ENCODE measurements at regions not wholly inside any gene's neighbourhood (a gene's known extent, or its start where the extent isn't known, plus 50 kb on each side); places are given as distances from the start of the nearest gene placed in this dataset.

GRCh38 chr4:129583868-129584267 is 487.9 kb downstream of the C4orf33 start:
- ATAC-seq (ENCODE audit: low FRiP score) = no peak
- TF ChIP-seq CTCF (IDR thresholded peaks at IDR 0.05) = no peak
- no peak for DNase-seq (ENCODE audit: low spot score)

- ATAC-seq (ENCODE audit: low FRiP score) (no peak), DNase-seq (ENCODE audit: low spot score) (no peak)
- no peak for TF ChIP-seq CTCF (IDR thresholded peaks at IDR 0.05)
Measured at GRCh38 chr4:129598582-129598981, 502.6 kb downstream of the C4orf33 start.

- no peak for DNase-seq (ENCODE audit: low spot score)
- no peak for ATAC-seq (ENCODE audit: low FRiP score)
- TF ChIP-seq CTCF (IDR thresholded peaks at IDR 0.05) = no peak
Measured at GRCh38 chr4:129600898-129601297, 504.9 kb downstream of the C4orf33 start.

GRCh38 chr4:129602447-129602846 is 506.5 kb downstream of the C4orf33 start:
- no peak for DNase-seq (ENCODE audit: low spot score)
- no peak for ATAC-seq (ENCODE audit: low FRiP score)
- no peak for TF ChIP-seq CTCF (IDR thresholded peaks at IDR 0.05)

GRCh38 chr4:129603241-129603931 is 507.4 kb downstream of the C4orf33 start:
- TF ChIP-seq CTCF (IDR thresholded peaks at IDR 0.05) = no peak
- ATAC-seq (ENCODE audit: low FRiP score) (no peak), DNase-seq (ENCODE audit: low spot score) (no peak)

- ATAC-seq (ENCODE audit: low FRiP score) = no peak
- TF ChIP-seq CTCF (IDR thresholded peaks at IDR 0.05) = no peak
- DNase-seq (ENCODE audit: low spot score) = no peak
Measured at GRCh38 chr4:129604632-129605255, 508.8 kb downstream of the C4orf33 start.

- DNase-seq (ENCODE audit: low spot score) = no peak
- TF ChIP-seq CTCF (IDR thresholded peaks at IDR 0.05) = no peak
- no peak for ATAC-seq (ENCODE audit: low FRiP score)
Measured at GRCh38 chr4:129614611-129615010, 518.7 kb downstream of the C4orf33 start.

Measured in omental fat pad (tissue), 3 donors.